Endothelial cell (in vitro differentiated cells): ENCODE measurements at regions not wholly inside any gene's neighbourhood (a gene's known extent, or its start where the extent isn't known, plus 50 kb on each side); places are given as distances from the start of the nearest gene placed in this dataset.

Source experiments
- DNase-seq: peaks from one replicate; pipeline ENCODE4 v3.0.0; 2021; ENCODE audit warnings: low spot score
- H3K27ac Mint-ChIP-seq: one replicate; pipeline ENCODE4 v1.8.0; 2021; ENCODE audit warnings: mixed read lengths, inconsistent platforms; ENCODE audit not compliant: unreplicated experiment
- H3K27me3 Mint-ChIP-seq: one replicate; pipeline ENCODE4 v1.8.0; 2021; ENCODE audit warnings: mild to moderate bottlenecking, moderate library complexity, mixed read lengths, inconsistent platforms; ENCODE audit not compliant: unreplicated experiment
- H3K36me3 Mint-ChIP-seq: one replicate; pipeline ENCODE4 v1.8.0; 2021; ENCODE audit warnings: mild to moderate bottlenecking, low read depth, mixed read lengths, inconsistent platforms; ENCODE audit not compliant: unreplicated experiment
- H3K4me1 Mint-ChIP-seq: one replicate; pipeline ENCODE4 v1.8.0; 2021; ENCODE audit warnings: mild to moderate bottlenecking, mixed read lengths, inconsistent platforms; ENCODE audit not compliant: unreplicated experiment
- H3K4me3 Mint-ChIP-seq: one replicate; pipeline ENCODE4 v1.8.0; 2021; ENCODE audit warnings: mild to moderate bottlenecking, mixed read lengths, inconsistent platforms; ENCODE audit not compliant: unreplicated experiment
- H3K9me3 Mint-ChIP-seq: one replicate; pipeline ENCODE4 v1.8.0; 2021; ENCODE audit warnings: mixed read lengths, inconsistent platforms; ENCODE audit not compliant: unreplicated experiment
- TF ChIP-seq, protein P1 (sequence below): fragments of 200-600 bp; sonication (generic); IDR thresholded peaks from one replicate; pipeline ENCODE4 v1.5.0; 2021; ENCODE audit warnings: antibody characterized with exemption; ENCODE audit not compliant: unreplicated experiment

DNA sequence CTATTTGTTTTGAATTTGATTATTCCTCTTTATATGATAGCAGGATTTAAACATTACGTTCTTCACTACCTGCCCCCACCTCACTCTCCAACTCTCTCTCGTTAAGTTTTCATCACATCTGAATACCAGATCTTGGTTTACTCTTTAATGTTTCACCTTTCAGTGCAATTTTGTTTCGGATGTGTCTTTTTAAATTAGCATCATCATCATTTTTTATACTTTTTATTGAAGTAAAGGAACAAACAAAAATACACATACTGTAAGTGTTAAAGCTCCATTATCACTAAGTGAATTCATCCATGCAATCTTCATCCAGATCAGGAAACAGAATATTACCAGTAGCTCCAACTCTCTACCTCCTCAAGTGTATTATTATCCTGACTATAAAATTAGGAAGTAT lies 310.6 kb downstream of the C3orf38 start:
- no peak for DNase-seq
- H3K27ac Mint-ChIP-seq = no peak overlapping the region
- H3K27me3 Mint-ChIP-seq = no peaks in the 10 kb centered on the region
- no peak overlapping the region for H3K4me3 Mint-ChIP-seq
- no peaks in the 10 kb centered on the region for H3K4me1 Mint-ChIP-seq
- H3K36me3 Mint-ChIP-seq = no peaks in the 10 kb centered on the region
- TF ChIP-seq, protein P1, sequence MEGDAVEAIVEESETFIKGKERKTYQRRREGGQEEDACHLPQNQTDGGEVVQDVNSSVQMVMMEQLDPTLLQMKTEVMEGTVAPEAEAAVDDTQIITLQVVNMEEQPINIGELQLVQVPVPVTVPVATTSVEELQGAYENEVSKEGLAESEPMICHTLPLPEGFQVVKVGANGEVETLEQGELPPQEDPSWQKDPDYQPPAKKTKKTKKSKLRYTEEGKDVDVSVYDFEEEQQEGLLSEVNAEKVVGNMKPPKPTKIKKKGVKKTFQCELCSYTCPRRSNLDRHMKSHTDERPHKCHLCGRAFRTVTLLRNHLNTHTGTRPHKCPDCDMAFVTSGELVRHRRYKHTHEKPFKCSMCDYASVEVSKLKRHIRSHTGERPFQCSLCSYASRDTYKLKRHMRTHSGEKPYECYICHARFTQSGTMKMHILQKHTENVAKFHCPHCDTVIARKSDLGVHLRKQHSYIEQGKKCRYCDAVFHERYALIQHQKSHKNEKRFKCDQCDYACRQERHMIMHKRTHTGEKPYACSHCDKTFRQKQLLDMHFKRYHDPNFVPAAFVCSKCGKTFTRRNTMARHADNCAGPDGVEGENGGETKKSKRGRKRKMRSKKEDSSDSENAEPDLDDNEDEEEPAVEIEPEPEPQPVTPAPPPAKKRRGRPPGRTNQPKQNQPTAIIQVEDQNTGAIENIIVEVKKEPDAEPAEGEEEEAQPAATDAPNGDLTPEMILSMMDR = no peak
- H3K9me3 Mint-ChIP-seq = no peaks in the 10 kb centered on the region

DNA sequence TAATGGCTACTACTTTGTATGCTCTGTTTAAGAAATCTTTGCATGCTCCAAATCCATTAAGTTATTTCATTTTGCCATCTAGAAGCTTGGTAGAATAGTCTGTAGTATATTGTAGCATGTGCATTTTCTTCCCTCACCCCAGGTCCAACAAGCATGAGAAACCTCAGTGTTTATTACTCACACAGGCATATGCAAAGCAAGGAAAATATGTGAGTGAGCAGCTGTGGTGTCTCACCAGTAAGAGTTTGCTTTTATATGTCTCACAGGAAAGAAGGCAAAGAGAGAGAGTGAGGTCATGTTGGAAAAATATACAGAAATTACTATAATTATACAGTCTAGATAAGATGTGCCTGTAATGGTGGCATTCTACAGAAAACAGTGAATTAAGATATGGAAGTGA lies 312.5 kb downstream of the C3orf38 start:
- TF ChIP-seq, protein P1 = no peak
- Mint-ChIP-seq H3K4me1 (no peaks in the 10 kb centered on the region), H3K9me3 (no peaks in the 10 kb centered on the region), H3K27ac (no peak overlapping the region), H3K36me3 (no peaks in the 10 kb centered on the region), H3K27me3 (no peaks in the 10 kb centered on the region), H3K4me3 (no peak overlapping the region)
- DNase-seq = no peak

DNA sequence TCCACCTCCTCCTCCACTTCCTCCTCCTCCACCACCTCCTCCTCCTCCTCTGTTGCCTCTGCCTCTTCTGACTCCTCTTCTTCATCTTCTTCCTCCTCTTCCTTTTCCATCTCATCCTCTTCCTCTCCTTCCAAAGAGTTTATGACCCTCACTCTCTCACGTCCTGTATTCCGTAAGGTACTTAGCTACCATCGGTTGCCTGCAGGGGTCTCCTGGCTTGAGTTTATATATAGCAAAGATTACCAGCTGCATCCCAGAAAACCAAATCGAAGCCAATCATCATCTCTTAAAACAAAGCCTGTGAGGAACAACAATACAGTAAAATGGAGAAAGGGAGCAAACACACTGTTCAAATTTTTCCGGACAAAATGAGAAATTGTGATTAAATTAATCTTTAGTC lies 317.4 kb downstream of the C3orf38 start:
- Mint-ChIP-seq H3K4me1 (no peaks in the 10 kb centered on the region), H3K36me3 (no peaks in the 10 kb centered on the region), H3K27ac (no peak overlapping the region), H3K27me3 (no peaks in the 10 kb centered on the region), H3K4me3 (no peak overlapping the region), H3K9me3 (no peaks in the 10 kb centered on the region)
- DNase-seq = no peak
- TF ChIP-seq, protein P1 = no peak

DNA sequence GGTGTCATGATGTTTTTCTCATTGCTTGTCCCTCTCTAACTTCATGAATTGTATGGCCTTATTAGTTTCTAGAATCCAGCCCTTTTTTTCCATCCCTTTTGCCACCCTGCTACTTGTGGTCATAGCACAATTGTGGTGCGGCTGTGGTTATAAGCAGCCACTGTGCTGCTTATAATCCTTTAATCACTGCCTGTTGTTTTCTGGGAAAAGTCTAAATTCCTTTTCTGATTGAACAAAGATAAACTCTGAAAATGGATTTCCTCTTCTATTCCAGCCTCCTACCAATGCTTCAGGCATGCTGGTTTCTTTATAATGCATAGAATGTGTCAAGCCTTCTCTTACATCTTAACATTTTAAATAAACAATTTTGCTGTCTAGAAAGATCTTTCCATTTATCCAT lies 319.5 kb downstream of the C3orf38 start:
- Mint-ChIP-seq H3K27me3 (no peaks in the 10 kb centered on the region), H3K36me3 (no peaks in the 10 kb centered on the region), H3K4me3 (no peak overlapping the region), H3K4me1 (no peaks in the 10 kb centered on the region), H3K27ac (no peak overlapping the region), H3K9me3 (no peaks in the 10 kb centered on the region)
- TF ChIP-seq, protein P1 = no peak
- no peak for DNase-seq

DNA sequence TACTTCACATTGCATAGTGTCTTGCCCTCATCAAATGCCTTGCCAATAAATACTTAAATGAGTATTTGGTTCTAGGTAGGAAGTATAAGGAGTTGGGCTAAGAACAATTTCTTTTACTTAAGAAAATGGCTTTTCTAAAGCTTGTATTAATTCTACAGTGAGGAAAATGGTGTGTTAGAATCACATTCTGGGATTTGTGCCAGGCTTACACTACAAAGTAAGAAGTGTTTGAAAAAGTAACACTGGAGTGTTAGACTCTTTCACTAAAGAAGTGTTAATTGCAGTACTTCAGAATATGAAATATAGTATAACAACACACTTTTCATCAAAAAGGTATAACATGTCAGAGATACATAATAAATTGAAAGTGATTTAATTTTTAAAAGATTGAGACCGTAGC lies 328.7 kb downstream of the C3orf38 start:
- Mint-ChIP-seq H3K27ac (no peak overlapping the region), H3K4me1 (no peaks in the 10 kb centered on the region), H3K9me3 (no peaks in the 10 kb centered on the region), H3K27me3 (no peaks in the 10 kb centered on the region), H3K36me3 (no peaks in the 10 kb centered on the region), H3K4me3 (no peak overlapping the region)
- TF ChIP-seq, protein P1 = no peak
- no peak for DNase-seq
